Testis (tissue), 2 donors: ENCODE measurements at regions not wholly inside any gene's neighbourhood (a gene's known extent, or its start where the extent isn't known, plus 50 kb on each side); places are given as distances from the start of the nearest gene placed in this dataset.

Experiments used
- POLR2A ChIP-seq: fragments of 450-650 bp; IDR thresholded peaks from one replicate; pipeline ENCODE4 v1.6.1; 2017; ENCODE audit warnings: antibody characterized with exemption, mild to moderate bottlenecking, moderate library complexity
- TF ChIP-seq, protein P1 (sequence below), 3 experiments: fragments of 450-650 bp in 2 of 3; fragments of 200-600 bp in 1 of 3; sonication (generic) in 1 of 3; IDR thresholded peaks; one replicate each; pipeline ENCODE4 v1.5.1; 2016 to 2019; ENCODE audit warnings: antibody characterized with exemption in 3 of 3, mild to moderate bottlenecking in 2 of 3, moderate library complexity in 1 of 3

- no peak for TF ChIP-seq POLR2A
- TF ChIP-seq, protein P1, sequence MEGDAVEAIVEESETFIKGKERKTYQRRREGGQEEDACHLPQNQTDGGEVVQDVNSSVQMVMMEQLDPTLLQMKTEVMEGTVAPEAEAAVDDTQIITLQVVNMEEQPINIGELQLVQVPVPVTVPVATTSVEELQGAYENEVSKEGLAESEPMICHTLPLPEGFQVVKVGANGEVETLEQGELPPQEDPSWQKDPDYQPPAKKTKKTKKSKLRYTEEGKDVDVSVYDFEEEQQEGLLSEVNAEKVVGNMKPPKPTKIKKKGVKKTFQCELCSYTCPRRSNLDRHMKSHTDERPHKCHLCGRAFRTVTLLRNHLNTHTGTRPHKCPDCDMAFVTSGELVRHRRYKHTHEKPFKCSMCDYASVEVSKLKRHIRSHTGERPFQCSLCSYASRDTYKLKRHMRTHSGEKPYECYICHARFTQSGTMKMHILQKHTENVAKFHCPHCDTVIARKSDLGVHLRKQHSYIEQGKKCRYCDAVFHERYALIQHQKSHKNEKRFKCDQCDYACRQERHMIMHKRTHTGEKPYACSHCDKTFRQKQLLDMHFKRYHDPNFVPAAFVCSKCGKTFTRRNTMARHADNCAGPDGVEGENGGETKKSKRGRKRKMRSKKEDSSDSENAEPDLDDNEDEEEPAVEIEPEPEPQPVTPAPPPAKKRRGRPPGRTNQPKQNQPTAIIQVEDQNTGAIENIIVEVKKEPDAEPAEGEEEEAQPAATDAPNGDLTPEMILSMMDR (IDR thresholded peaks at IDR 0.05): no peak
Measured at GRCh38 chr9:99595796-99596195, 225.9 kb upstream of the NR4A3 start.
